WTC11 (cell line): ENCODE measurements at regions not wholly inside any gene's neighbourhood (a gene's known extent, or its start where the extent isn't known, plus 50 kb on each side); places are given as distances from the start of the nearest gene placed in this dataset.

Experiments used
- JAZF1 ChIP-seq: fragments of 250-450 bp; sonication (Bioruptor Pico); IDR thresholded peaks from 2 replicates; pipeline ENCODE4 v1.9.0; 2021; ENCODE audit warnings: moderate library complexity, mild to moderate bottlenecking, inconsistent platforms
- TF ChIP-seq, protein P1 (sequence below): fragments of 200-600 bp; IDR thresholded peaks from 2 replicates; pipeline ENCODE4 v1.8.0; 2022; ENCODE audit warnings: antibody characterized with exemption

DNA sequence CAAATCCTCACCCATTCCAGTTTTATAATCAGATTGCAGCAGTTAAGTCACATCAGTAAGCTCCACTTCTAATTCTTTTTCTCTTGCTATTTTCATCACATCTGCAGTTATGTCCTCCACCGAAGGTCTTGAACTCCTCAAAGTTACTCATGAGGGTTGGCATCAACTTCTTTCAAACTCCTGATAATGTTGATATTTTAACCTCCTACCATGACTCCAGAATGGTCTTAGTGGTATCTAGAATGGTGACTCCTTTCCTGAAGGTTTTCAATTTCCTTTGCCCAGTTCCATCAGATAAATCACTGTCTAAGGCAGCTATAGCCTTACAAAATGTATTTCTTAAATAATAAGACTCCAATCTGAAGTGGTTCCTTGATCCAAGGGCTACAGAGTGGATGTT is 53.8 kb upstream of the EDIL3 start:
- TF ChIP-seq, protein P1, sequence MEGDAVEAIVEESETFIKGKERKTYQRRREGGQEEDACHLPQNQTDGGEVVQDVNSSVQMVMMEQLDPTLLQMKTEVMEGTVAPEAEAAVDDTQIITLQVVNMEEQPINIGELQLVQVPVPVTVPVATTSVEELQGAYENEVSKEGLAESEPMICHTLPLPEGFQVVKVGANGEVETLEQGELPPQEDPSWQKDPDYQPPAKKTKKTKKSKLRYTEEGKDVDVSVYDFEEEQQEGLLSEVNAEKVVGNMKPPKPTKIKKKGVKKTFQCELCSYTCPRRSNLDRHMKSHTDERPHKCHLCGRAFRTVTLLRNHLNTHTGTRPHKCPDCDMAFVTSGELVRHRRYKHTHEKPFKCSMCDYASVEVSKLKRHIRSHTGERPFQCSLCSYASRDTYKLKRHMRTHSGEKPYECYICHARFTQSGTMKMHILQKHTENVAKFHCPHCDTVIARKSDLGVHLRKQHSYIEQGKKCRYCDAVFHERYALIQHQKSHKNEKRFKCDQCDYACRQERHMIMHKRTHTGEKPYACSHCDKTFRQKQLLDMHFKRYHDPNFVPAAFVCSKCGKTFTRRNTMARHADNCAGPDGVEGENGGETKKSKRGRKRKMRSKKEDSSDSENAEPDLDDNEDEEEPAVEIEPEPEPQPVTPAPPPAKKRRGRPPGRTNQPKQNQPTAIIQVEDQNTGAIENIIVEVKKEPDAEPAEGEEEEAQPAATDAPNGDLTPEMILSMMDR: no peak
- TF ChIP-seq JAZF1 (CRISPR knock-in tag): no peak
